Upper lobe of left lung (tissue), 4 donors: ENCODE measurements at regions not wholly inside any gene's neighbourhood (a gene's known extent, or its start where the extent isn't known, plus 50 kb on each side); places are given as distances from the start of the nearest gene placed in this dataset.

Experiments used
- CTCF ChIP-seq, 6 experiments: fragments of 450-650 bp in 4 of 6; fragments of 200-600 bp in 2 of 6; sonication (generic) in 2 of 6; IDR thresholded peaks; one replicate each; pipeline ENCODE4 v1.5.1; 2016 to 2019; ENCODE audit warnings: antibody characterized with exemption in 6 of 6
- EP300 ChIP-seq, 4 donors: sonication (generic); formaldehyde crosslinking; IDR thresholded peaks; one replicate each; pipeline ENCODE4 v1.5.1; 2017; ENCODE audit warnings: antibody characterized with exemption in 4 of 4, control low read depth in 2 of 4

- TF ChIP-seq EP300 (IDR thresholded peaks at IDR 0.05) (no peak), CTCF (IDR thresholded peaks at IDR 0.05) (no peak)
These were observed 181.8 kb downstream of the USP46 start for GRCh38 chr4:52477191-52477780.
